NT2/D1 (cell line): ENCODE measurements at regions not wholly inside any gene's neighbourhood (a gene's known extent, or its start where the extent isn't known, plus 50 kb on each side); places are given as distances from the start of the nearest gene placed in this dataset.

Experiments
- SUZ12 ChIP-seq: IDR thresholded peaks from 2 replicates; pipeline ENCODE4 v1.6.1; 2011; ENCODE audit not compliant: insufficient read length, insufficient read depth; ENCODE audit errors: extremely low read depth
- YY1 ChIP-seq: IDR thresholded peaks from 2 replicates; pipeline ENCODE4 v1.6.1; 2011; ENCODE audit not compliant: insufficient read length, insufficient read depth
- ZNF274 ChIP-seq: IDR thresholded peaks from 2 replicates; pipeline ENCODE4 v1.6.1; 2011; ENCODE audit warnings: mild to moderate bottlenecking, low read depth, low read length

DNA sequence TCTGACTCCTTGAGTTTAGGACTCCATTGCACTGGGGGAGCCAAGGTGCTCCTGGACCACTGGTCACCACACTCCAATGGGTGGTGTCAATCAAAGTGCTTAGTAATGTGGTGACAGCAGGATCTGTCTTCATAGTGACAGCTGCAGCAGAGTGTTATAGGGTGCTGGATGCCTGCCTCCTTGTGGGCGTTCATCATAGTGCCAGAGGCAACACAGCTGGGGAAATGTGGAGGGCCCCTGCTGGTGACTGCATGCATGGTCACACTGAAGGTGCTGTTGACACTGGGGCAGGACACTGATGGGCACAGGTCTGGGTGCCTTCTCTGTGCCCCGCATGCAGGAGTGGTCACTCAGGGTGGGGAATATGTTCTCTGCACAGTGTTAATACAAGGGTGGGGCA lies 177.5 kb upstream of the CDH8 start:
- no peak for TF ChIP-seq SUZ12
- TF ChIP-seq ZNF274 = no peak
- TF ChIP-seq YY1 = no peak
